Activated CD4-positive, alpha-beta T cell treated with anti-CD3 and anti-CD28 coated beads, Interleukin-2, amount 10 ng/mL, durations not matched to agents 7 days and 5 days (primary cell): ENCODE measurements at regions not wholly inside any gene's neighbourhood (a gene's known extent, or its start where the extent isn't known, plus 50 kb on each side); places are given as distances from the start of the nearest gene placed in this dataset.

Source experiments
- CTCF ChIA-PET: fragments of 350-600 bp; sonication (Branson Sonifier 250); formaldehyde crosslinking; loops from one replicate; lab custom pipeline; 2021; ENCODE audit warnings: antibody characterized with exemption; lab: Charles Lee
- POLR2A ChIA-PET: fragments of 350-600 bp; sonication (Branson Sonifier 250); formaldehyde crosslinking; loops from one replicate; lab custom pipeline; 2021; ENCODE audit warnings: antibody characterized with exemption; lab: Charles Lee
- DNase-seq: peaks from one replicate; pipeline ENCODE4 v3.0.0-alpha.2; 2020
- H3K27ac Mint-ChIP-seq: one replicate; pipeline ENCODE4 v1.8.0; 2021; ENCODE audit warnings: mild to moderate bottlenecking, moderate library complexity, mixed read lengths
- H3K27me3 Mint-ChIP-seq: one replicate; pipeline ENCODE4 v1.8.0; 2021; ENCODE audit warnings: mixed read lengths
- H3K36me3 Mint-ChIP-seq: one replicate; pipeline ENCODE4 v1.8.0; 2021; ENCODE audit warnings: low read depth, mixed read lengths
- H3K4me1 Mint-ChIP-seq: one replicate; pipeline ENCODE4 v1.8.0; 2021; ENCODE audit warnings: mixed read lengths
- H3K4me3 Mint-ChIP-seq: one replicate; pipeline ENCODE4 v1.8.0; 2021; ENCODE audit warnings: mild to moderate bottlenecking, moderate library complexity, mixed read lengths
- H3K9me3 Mint-ChIP-seq: one replicate; pipeline ENCODE4 v1.8.0; 2021; ENCODE audit warnings: mixed read lengths

GRCh38 chr22:32306561-32306960 is 51.1 kb upstream of the RFPL3 start:
- Mint-ChIP-seq H3K36me3 (no peaks in the 10 kb centered on the region), H3K27me3 (peaks cover 14% of the 10 kb centered on the region), H3K4me3 (no peak overlapping the region), H3K27ac (no peak overlapping the region), H3K4me1 (no peaks in the 10 kb centered on the region), H3K9me3 (no peaks in the 10 kb centered on the region)
- ChIA-PET POLR2A (no interaction called here), CTCF (interaction anchor here (1.3 kb wide), 1 partner anchor 17 kb away, joined by 3 read pairs; no protein-coding TSS in a partner anchor)
- DNase-seq: no peak

GRCh38 chr22:32307055-32307454 is 50.6 kb upstream of the RFPL3 start:
- peaks cover 14% of the 10 kb centered on the region for H3K27me3 Mint-ChIP-seq
- POLR2A ChIA-PET: no interaction called here
- CTCF ChIA-PET: interaction anchor here (1.3 kb wide), 1 partner anchor 16 kb away, joined by 3 read pairs; no protein-coding TSS in a partner anchor

GRCh38 chr22:32307617-32308016 is 50.0 kb upstream of the RFPL3 start:
- Mint-ChIP-seq H3K4me3 (no peak overlapping the region), H3K4me1 (no peaks in the 10 kb centered on the region), H3K36me3 (no peaks in the 10 kb centered on the region), H3K27me3 (peaks cover 12% of the 10 kb centered on the region), H3K27ac (no peak overlapping the region), H3K9me3 (no peaks in the 10 kb centered on the region)
- POLR2A ChIA-PET: no interaction called here
- no peak for DNase-seq
- CTCF ChIA-PET: no interaction called here

More at GRCh38 chr22:32307055-32307454, 50.6 kb upstream of the RFPL3 start:
- Mint-ChIP-seq H3K4me1 (no peaks in the 10 kb centered on the region), H3K27ac (no peak overlapping the region), H3K9me3 (no peaks in the 10 kb centered on the region), H3K4me3 (no peak overlapping the region), H3K36me3 (no peaks in the 10 kb centered on the region)
- DNase-seq: no peak
